Immature natural killer cell (primary cell): ENCODE measurements at regions not wholly inside any gene's neighbourhood (a gene's known extent, or its start where the extent isn't known, plus 50 kb on each side); places are given as distances from the start of the nearest gene placed in this dataset.
A peak's percentile ranks its signal among the peaks of the same experiment; 100 is the strongest.
"Not testable (repeated sequence)": the region's sequence is repeated elsewhere in the genome, so short reads cannot be mapped to it uniquely, and the experiment has no call there.

Experiments used
- DNase-seq, 3 donors: peaks; one replicate each; pipeline ENCODE4 v3.0.0; 2022; ENCODE audit warnings: mixed read lengths in 1 of 3
- H3K27ac Mint-ChIP-seq, 6 donors: one replicate each; pipeline ENCODE4 v1.8.0; 2020; ENCODE audit warnings: mixed read lengths in 6 of 6, mild to moderate bottlenecking in 5 of 6, inconsistent platforms in 4 of 6, moderate library complexity in 3 of 6
- H3K27me3 Mint-ChIP-seq, 3 donors: one replicate each; pipeline ENCODE4 v1.8.0; 2020 to 2021; ENCODE audit warnings: low read depth in 3 of 3, mild to moderate bottlenecking in 3 of 3, mixed read lengths in 3 of 3, moderate library complexity in 3 of 3, inconsistent platforms in 1 of 3
- H3K36me3 Mint-ChIP-seq, 3 donors: one replicate each; pipeline ENCODE4 v1.8.0; 2020; ENCODE audit warnings: mixed read lengths in 3 of 3, inconsistent platforms in 2 of 3, mild to moderate bottlenecking in 2 of 3
- H3K4me1 Mint-ChIP-seq, 2 donors: one replicate each; pipeline ENCODE4 v1.8.0; 2020; ENCODE audit warnings: inconsistent platforms in 2 of 2, mild to moderate bottlenecking in 2 of 2, mixed read lengths in 2 of 2, moderate library complexity in 1 of 2
- H3K4me3 Mint-ChIP-seq, 5 donors: one replicate each; pipeline ENCODE4 v1.8.0; 2020; ENCODE audit warnings: mild to moderate bottlenecking in 5 of 5, mixed read lengths in 5 of 5, inconsistent platforms in 3 of 5, moderate library complexity in 3 of 5
- H3K9me3 Mint-ChIP-seq, 6 donors: one replicate each; pipeline ENCODE4 v1.8.0; 2020; ENCODE audit warnings: mild to moderate bottlenecking in 6 of 6, mixed read lengths in 6 of 6, inconsistent platforms in 4 of 6, moderate library complexity in 3 of 6

DNA sequence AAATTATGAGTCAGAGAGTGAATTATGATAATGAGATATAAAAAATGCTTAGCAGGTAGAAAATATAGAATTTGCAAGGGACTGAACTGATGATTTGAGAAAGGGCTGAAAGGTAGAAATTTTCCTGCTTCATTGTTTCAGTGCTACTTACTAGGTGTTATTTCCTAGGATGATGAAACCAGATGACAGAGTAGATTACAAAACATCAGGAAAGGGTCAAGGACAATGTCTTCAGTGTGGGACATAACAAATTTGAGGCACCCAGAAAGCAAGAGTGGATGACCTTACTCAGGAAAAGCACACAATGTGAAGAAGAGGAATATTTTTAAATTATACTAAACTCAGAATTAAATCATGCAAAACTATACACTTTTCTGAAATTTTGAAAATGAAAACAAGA lies 102.1 kb downstream of the SHCBP1 start:
- Mint-ChIP-seq H3K27me3 (peaks cover 0 to 2% (median 2%) of the 10 kb centered on the region in 3 donors), H3K36me3 (no peaks in the 10 kb centered on the region), H3K4me3 (no peak overlapping the region), H3K4me1 (no peaks in the 10 kb centered on the region), H3K9me3 (peaks cover 0 to 16% (median under 1%) of the 10 kb centered on the region in 6 donors), H3K27ac (no peak overlapping the region)
- DNase-seq, result no peak

DNA sequence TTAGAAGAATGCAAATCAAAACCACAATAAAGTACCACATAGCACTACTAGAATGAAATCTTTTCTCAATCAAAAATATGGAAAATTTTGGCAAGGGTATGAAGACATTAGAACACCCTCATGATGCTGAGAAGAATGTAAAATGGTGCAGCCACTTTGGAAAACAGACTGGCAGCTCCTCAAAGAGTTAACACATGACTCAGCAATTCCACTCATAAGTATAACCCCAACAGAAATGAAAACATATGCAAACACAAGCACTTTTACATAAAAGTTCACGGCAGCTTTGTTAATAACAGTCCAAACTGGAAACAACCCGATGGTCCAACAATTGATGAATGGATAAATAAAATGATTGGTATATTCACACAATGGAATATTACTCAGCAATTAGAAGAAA lies 124.5 kb downstream of the SHCBP1 start:
- H3K27ac Mint-ChIP-seq, result no peak overlapping the region
- no peaks in the 10 kb centered on the region for H3K36me3 Mint-ChIP-seq
- no peaks in the 10 kb centered on the region for H3K4me1 Mint-ChIP-seq
- H3K27me3 Mint-ChIP-seq, result peaks cover 0 to 1% (median 0%) of the 10 kb centered on the region in 3 donors
- no peak for DNase-seq
- H3K4me3 Mint-ChIP-seq, result no peak overlapping the region
- peaks cover 2 to 18% (median 12%) of the 10 kb centered on the region in 6 donors for H3K9me3 Mint-ChIP-seq

DNA sequence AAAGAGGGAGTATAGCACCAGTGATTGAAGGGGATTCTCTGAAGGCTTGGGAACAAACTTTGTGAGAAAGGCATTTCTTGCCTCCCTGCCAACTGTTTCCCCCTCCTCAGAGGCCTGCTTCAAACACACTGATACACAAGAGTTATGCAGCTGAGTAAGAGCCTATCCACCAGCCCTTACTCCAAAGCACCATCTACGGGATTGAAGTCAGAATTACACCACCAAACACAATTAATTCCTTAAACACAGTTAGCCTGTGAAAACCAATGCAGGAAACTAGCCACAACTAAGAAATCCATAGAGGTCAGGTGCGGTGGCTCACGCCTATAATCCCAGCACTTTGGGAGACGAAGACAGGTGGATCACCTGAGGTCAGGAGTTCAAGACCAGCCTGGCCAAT lies 138.3 kb downstream of the SHCBP1 start:
- Mint-ChIP-seq H3K27me3 (peaks cover 0 to 4% (median 0%) of the 10 kb centered on the region in 3 donors), H3K27ac (no peak overlapping the region), H3K9me3 (peaks cover 5 to 65% (median 26%) of the 10 kb centered on the region in 6 donors), H3K36me3 (peaks cover 0 to 3% (median 0%) of the 10 kb centered on the region in 3 donors), H3K4me3 (no peak overlapping the region), H3K4me1 (no peaks in the 10 kb centered on the region)
- DNase-seq, result no peak

DNA sequence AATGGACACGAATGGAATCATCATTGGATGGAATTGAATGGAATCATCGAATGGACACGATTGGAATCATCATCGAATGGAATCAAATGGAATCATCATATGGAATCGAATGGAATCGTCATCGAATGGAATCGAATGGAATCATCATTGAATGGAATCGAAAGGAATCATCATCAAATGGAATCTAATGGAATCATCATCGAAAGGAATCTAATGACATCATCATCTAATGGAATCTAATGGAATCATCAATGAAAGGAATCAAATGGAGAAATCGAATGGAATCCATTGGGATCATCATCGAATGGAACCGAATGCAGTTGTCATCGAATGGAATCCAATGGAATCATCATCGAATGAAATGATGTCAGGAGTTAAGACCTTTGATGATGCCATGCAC lies 154.9 kb downstream of the SHCBP1 start:
- Mint-ChIP-seq H3K4me1 (no peaks in the 10 kb centered on the region), H3K9me3 (peaks cover 11 to 56% (median 38%) of the 10 kb centered on the region in 6 donors), H3K36me3 (no peaks in the 10 kb centered on the region), H3K27ac (no peak overlapping the region), H3K27me3 (peaks cover 0 to 4% (median 0%) of the 10 kb centered on the region in 3 donors), H3K4me3 (no peak overlapping the region)
- no peak for DNase-seq

DNA sequence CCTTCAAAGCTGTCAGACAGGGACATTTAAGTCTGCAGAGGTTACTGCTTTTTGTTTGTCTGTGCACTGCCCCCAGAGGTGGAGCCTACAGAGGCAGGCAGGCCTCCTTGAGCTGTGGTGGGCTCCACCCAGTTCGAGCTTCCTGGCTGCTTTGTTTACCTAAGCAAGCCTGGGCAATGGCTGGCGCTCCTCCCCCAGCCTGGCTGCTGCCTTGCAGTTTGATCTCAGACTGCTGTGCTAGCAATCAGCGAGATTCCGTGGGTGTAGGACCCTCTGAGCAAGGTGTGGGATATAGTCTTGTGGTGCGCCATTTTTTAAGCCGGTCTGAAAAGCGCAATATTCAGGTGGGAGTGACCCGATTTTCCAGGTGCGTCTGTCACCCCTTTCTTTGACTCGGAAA lies 166.4 kb downstream of the SHCBP1 start:
- H3K27ac Mint-ChIP-seq, DNase-seq, H3K36me3 Mint-ChIP-seq, H3K4me3 Mint-ChIP-seq, H3K27me3 Mint-ChIP-seq, H3K4me1 Mint-ChIP-seq: not testable (repeated sequence)
- peaks cover 2 to 14% (median 7%) of the 10 kb centered on the region in 6 donors for H3K9me3 Mint-ChIP-seq

DNA sequence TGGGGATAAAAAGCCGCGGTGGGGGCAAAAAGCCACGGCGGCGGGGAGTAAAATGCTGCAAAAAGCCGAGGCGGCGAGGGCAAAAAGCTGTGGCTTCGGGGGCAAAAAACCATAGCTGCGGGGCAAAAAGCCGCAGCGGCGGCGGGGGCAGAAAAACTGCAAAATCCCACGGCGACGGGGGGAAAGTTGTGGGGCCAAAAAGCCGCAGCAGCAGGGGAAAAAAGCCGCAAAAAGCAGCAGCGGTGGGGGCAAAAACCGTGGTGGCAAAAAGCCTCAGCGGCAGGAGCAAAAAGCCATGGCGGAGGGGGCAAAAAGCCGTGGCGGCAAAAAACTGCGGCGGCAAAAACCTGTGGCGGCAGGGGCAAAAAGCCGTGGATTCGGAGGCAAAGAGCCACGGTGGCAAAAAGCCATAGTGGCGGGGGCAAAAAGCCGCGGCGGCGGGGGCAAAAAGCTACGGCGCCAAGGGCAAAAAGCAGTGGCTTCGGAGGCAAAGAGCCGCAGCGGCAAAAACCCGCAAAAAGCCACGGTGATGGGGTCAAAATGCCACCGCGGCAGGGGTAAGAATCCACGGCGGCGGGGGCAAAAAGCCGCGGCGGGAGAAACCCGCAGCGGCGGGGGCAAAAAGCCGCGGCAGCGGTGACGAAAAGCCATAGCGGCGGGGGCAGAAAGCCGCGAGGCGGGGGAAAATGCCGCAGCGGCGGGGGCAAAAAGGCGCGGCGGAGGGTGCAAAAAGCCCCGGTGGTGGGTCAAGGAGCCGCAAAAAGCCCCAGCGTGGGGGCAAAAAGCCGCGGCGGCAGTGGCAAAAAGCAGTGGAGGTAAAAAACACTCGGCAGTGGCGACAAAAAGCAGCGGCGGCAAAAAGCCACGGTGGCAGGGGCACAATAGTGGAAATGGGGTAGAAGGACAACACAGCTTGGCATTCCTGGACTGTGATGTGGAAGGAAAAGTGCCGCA lies 192.8 kb downstream of the SHCBP1 start:
- Mint-ChIP-seq H3K4me3 (peak overlapping the region in 1 of 5 donors; percentile 5), H3K27me3 (peaks cover 0 to 7% (median 2%) of the 10 kb centered on the region in 3 donors), H3K27ac (no peak overlapping the region), H3K36me3 (peaks cover 0 to 4% (median 4%) of the 10 kb centered on the region in 3 donors), H3K9me3 (peaks cover 2 to 43% (median 27%) of the 10 kb centered on the region in 6 donors), H3K4me1 (no peaks in the 10 kb centered on the region)
- no peak for DNase-seq

DNA sequence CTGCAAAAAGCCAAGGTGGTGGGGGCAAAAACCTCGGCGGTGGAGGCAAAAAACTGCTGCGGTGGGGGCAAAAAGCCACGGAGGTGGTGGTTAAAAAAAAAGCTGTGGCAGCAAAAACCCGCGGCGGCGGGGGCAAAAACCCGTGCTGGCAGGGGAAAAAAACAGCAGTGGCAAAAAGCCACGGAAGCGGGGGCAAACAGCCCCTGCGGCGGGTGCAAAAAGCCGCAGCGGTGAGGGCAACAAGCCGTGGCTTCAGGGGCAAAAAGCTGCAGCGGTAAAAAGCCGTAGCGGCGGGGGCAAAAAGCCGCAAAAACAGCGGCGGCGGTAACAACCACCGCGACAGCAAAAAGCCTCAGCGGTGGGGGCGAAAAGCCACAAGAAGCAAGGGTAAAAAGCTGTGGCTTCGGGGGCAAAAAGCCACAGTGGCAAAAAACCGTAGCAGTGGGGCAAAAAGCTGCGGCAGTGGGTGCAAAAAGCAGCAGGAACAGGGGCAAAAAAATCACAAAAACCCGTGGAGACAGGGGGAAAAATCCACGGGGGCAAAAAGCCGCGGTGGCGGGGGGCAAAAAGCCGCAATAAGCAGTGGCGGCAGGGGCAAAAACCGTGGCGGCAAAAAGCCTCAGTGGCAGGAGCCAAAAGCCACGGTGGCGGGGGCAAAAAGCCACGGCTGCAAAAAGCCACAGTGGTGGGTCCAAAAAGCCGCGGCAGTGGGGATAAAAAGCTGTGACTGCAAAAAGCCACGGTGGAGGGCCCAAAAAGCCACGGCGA lies 193.7 kb downstream of the SHCBP1 start:
- DNase-seq, result no peak
- peaks cover 2 to 44% (median 24%) of the 10 kb centered on the region in 6 donors for H3K9me3 Mint-ChIP-seq
- peaks cover 0 to 7% (median 4%) of the 10 kb centered on the region in 3 donors for H3K36me3 Mint-ChIP-seq
- no peak overlapping the region for H3K27ac Mint-ChIP-seq
- no peaks in the 10 kb centered on the region for H3K4me1 Mint-ChIP-seq
- no peak overlapping the region for H3K4me3 Mint-ChIP-seq
- H3K27me3 Mint-ChIP-seq, result peaks cover 0 to 7% (median 2%) of the 10 kb centered on the region in 3 donors

DNA sequence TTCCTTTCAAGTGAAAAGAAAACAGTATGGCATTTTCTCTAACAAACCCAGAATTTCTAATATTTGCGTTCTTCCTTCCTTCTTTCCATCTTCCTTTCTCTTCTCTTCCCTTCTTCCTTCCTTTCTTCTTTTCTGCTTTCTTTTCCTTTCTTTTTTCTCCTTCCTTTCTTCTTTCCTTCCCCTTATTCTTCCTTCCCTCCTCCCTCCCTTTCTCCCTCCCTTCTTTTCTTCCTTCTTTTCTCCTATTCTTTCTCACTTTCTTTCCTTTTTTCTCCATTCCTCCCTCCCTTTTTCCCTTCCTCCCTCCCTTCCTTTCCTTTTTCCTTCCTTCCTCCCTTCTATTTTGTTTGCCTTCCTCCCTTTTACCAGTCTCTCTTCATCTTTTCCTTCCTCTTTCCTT lies 194.8 kb downstream of the SHCBP1 start:
- DNase-seq, result no peak
- Mint-ChIP-seq H3K27me3 (peaks cover 0 to 7% (median 2%) of the 10 kb centered on the region in 3 donors), H3K4me3 (peak overlapping the region in 1 of 5 donors; percentile 42), H3K9me3 (peaks cover 6 to 35% (median 32%) of the 10 kb centered on the region in 6 donors), H3K27ac (no peak overlapping the region), H3K4me1 (no peaks in the 10 kb centered on the region), H3K36me3 (peaks cover 0 to 7% (median 4%) of the 10 kb centered on the region in 3 donors)

DNA sequence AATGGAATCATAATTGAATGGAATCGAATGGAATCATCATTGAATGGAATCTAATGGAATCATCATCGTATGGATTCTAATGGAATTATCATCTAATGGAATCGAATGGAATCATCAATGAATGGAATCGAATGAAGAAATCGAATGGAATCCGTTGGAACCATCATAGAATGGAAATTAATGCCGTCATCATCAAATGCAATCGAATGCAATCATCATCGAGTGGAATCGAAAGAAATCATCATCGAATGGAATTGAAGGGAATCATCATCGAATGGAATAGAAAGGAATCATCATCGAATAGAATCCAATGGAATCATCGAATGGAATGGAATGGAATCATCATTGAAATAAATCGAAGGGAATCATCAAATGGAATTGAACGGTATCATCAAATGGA lies 217.2 kb downstream of the SHCBP1 start:
- Mint-ChIP-seq H3K27me3 (peaks cover 0 to 1% (median 0%) of the 10 kb centered on the region in 3 donors), H3K9me3 (peaks cover 6 to 41% (median 29%) of the 10 kb centered on the region in 6 donors), H3K4me3 (no peak overlapping the region), H3K27ac (no peak overlapping the region), H3K36me3 (no peaks in the 10 kb centered on the region), H3K4me1 (no peaks in the 10 kb centered on the region)
- DNase-seq, result no peak

DNA sequence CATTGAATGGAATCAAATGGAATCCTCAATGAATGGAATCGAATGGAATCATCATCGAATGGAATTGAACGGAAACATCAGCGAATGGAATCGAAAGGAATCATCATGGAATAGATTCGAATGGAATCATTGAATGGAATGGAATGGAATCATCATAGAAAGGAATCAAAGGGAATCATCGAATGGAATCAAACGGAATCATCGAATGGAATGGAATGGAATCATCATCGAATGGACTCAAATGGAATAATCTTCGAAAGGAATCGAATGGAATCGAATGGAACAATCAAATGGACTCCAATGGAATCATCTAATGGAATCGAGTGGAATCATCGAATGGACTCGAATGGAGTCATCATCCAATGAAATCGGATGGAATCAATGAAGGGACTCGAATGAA lies 222.6 kb downstream of the SHCBP1 start:
- H3K27ac Mint-ChIP-seq, result not testable (repeated sequence)

DNA sequence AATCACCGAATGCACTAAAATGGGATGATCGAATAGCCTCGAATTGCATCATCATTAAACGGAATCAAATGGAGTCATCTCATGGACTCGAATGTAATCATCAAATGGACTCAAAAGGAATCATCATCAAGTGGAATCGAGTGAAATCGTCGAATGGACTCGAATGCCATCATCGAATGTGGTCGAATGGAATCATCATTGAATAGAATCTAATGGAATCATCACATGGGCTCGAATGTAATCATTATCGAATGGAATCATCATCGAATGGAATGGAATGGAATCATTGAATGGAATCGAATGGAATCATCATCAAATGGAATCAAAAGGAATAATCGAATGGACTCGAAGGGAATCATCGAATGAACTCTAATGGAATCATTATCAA lies 224.3 kb downstream of the SHCBP1 start:
- peaks cover 9 to 15% (median 14%) of the 10 kb centered on the region in 6 donors for H3K9me3 Mint-ChIP-seq
- not testable (repeated sequence) for H3K27me3 Mint-ChIP-seq, H3K27ac Mint-ChIP-seq, H3K4me1 Mint-ChIP-seq, H3K36me3 Mint-ChIP-seq, DNase-seq, H3K4me3 Mint-ChIP-seq

More for the DNA sequence above, 222.6 kb downstream of the SHCBP1 start:
- H3K4me3 Mint-ChIP-seq, H3K27me3 Mint-ChIP-seq, H3K4me1 Mint-ChIP-seq, H3K36me3 Mint-ChIP-seq: not testable (repeated sequence)
- peaks cover 5 to 14% (median 8%) of the 10 kb centered on the region in 6 donors for H3K9me3 Mint-ChIP-seq
- peak; percentile 25 to 50 (median 34) for DNase-seq

DNA sequence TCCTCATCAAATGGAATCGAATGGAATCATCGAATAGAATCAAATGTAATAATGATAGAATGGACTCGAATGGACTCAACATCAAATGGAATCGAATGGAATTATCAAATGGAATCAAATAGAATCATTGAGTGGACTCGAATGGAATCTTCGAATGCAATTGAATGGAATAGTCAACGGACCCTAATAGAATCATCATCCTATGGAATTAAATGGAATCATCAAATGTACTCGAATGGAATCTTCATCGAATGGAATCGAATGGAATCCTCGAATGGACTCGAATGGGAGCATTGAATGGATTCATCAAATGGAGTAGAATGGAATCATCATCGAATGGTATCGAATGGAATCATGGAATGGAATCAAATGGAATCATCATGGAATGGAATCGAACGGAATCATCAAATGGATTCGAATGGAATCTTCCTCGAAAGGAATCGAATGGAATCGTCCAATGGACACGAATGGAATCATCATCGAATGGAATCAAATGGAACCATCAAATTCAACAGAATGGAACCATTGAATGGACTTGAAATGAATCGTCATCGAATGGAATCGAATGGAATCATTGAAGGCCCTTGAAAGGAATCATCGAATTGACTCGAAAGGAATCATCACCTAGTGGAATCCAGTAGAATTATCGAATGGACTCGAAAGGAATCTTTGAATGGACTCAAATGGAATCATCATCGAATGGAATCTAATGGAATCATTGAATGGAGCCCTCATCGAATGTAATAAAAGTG lies 224.9 kb downstream of the SHCBP1 start:
- DNase-seq, result peak in 1 of 3 donors; percentile 22
- H3K4me1 Mint-ChIP-seq, H3K27me3 Mint-ChIP-seq, H3K36me3 Mint-ChIP-seq, H3K4me3 Mint-ChIP-seq, H3K27ac Mint-ChIP-seq: not testable (repeated sequence)
- peaks cover 10 to 20% (median 16%) of the 10 kb centered on the region in 6 donors for H3K9me3 Mint-ChIP-seq

DNA sequence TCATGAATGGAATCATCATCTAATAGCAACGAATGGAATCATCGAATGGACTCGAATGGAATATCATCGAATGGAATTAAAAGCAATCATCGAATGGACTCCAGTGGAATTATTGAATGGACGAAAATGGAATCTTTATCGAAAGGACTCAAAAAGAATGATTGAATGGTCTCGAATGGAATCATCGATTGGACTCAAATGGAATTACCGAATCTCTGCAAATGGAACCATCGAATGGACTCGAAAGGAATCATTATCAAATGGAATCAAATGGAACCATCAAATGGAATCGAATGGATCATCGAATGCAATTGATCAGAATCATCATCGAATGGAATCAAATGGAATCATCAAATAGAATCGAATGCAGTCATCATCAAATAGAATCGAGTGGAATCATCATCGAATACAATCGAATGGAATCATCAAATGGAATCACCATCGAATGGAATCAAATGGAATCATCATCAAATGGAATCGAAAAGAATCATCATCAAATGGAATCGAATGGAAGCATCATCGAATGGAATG lies 225.7 kb downstream of the SHCBP1 start:
- not testable (repeated sequence) for H3K36me3 Mint-ChIP-seq, H3K4me3 Mint-ChIP-seq, H3K4me1 Mint-ChIP-seq, DNase-seq, H3K27ac Mint-ChIP-seq, H3K27me3 Mint-ChIP-seq
- peaks cover 14 to 24% (median 17%) of the 10 kb centered on the region in 6 donors for H3K9me3 Mint-ChIP-seq
